PC-9 (cell line): ENCODE measurements at regions not wholly inside any gene's neighbourhood (a gene's known extent, or its start where the extent isn't known, plus 50 kb on each side); places are given as distances from the start of the nearest gene placed in this dataset.

ENCODE experiments used
- EZH2 ChIP-seq: fragments of 200-600 bp; sonication (generic); IDR thresholded peaks from 2 replicates; pipeline ENCODE4 v1.8.0; 2017; ENCODE audit warnings: antibody characterized with exemption, low read depth
- TF ChIP-seq, protein P1 (sequence below): fragments of 200-600 bp; sonication (generic); conservative IDR thresholded peaks from 2 replicates; pipeline ENCODE4 v1.6.1; 2017; ENCODE audit warnings: mixed run types, antibody characterized with exemption, mild to moderate bottlenecking, moderate library complexity

DNA sequence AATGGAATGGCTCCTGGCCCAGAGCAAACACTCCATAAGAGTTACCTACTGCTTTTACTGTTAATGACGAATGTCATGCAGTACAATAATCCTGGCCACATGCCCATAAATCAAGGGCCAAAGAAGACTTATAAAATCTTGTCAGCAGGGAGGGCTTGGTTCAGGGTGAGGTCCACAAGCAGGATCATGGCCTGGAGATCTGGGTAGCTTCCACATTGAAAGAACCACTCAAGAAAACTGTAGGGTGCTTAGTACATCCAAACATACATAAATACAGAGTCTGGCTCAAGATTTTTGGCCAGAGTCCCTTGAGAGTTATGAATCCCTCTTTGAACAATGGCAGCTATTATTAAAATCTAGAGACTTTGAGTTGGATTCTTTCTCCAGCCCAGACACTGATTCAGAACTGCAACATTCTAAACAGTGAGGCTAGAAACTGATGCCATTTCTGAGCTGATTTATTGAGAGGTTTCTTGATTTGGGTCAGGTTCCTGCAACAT is 188.7 kb downstream of the CDC5L start:
- TF ChIP-seq, protein P1, sequence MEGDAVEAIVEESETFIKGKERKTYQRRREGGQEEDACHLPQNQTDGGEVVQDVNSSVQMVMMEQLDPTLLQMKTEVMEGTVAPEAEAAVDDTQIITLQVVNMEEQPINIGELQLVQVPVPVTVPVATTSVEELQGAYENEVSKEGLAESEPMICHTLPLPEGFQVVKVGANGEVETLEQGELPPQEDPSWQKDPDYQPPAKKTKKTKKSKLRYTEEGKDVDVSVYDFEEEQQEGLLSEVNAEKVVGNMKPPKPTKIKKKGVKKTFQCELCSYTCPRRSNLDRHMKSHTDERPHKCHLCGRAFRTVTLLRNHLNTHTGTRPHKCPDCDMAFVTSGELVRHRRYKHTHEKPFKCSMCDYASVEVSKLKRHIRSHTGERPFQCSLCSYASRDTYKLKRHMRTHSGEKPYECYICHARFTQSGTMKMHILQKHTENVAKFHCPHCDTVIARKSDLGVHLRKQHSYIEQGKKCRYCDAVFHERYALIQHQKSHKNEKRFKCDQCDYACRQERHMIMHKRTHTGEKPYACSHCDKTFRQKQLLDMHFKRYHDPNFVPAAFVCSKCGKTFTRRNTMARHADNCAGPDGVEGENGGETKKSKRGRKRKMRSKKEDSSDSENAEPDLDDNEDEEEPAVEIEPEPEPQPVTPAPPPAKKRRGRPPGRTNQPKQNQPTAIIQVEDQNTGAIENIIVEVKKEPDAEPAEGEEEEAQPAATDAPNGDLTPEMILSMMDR, result no peak
- TF ChIP-seq EZH2, result no peak
